Endothelial cell of umbilical vein (primary cell): ENCODE measurements at regions not wholly inside any gene's neighbourhood (a gene's known extent, or its start where the extent isn't known, plus 50 kb on each side); places are given as distances from the start of the nearest gene placed in this dataset.

ENCODE experiments used
- BruUV-seq: library from RNA; stranded (reverse); fragments of 400-500 nt; replicated peaks from 2 replicates; lab custom pipeline; 2021; lab: Mats Ljungman, UMichigan
- CTCF ChIA-PET: fragments of 300-600, 350-600 bp; sonication (Branson Sonifier 250); formaldehyde crosslinking; loops from one replicate; lab custom pipeline; 2021; ENCODE audit warnings: antibody characterized with exemption, inconsistent platforms; lab: Charles Lee
- POLR2A ChIA-PET: fragments of 300-600, 350-600 bp; sonication (Branson Sonifier 250); formaldehyde crosslinking; loops from one replicate; lab custom pipeline; 2021; ENCODE audit warnings: antibody characterized with exemption, inconsistent platforms; lab: Charles Lee
- DNase-seq: peaks from one replicate; pipeline ENCODE4 v3.0.0-alpha.2; 2011; ENCODE audit warnings: low read depth, low spot score
- FAIRE-seq: peaks from 2 replicates; lab custom pipeline; 2011; peaks lifted over from hg19 to GRCh38; lab: Jason Lieb, UNC
- H2AFZ ChIP-seq: 2 replicates; pipeline ENCODE4 v1.6.0; 2012; ENCODE audit warnings: low read depth, low read length, control low read depth, inconsistent platforms
- H3K27ac ChIP-seq: 2 replicates; pipeline ENCODE4 v1.5.1; 2011; ENCODE audit warnings: low read depth, mild to moderate bottlenecking, control low read depth, low read length, moderate library complexity; ENCODE audit not compliant: insufficient read depth
- H3K27me3 ChIP-seq, 2 experiments: 2 replicates each; pipeline versions ENCODE4 v1.6.0 to v1.6.1; 2011; ENCODE audit warnings: low read length in 2 of 2, mixed read lengths in 1 of 2; ENCODE audit not compliant: control insufficient read depth in 2 of 2, insufficient read depth in 2 of 2
- H3K36me3 ChIP-seq, 2 experiments: 2 replicates in 1 of 2; 3 replicates in 1 of 2; pipeline ENCODE4 v1.5.1; 2011; ENCODE audit warnings: low read length in 2 of 2, mild to moderate bottlenecking in 1 of 2, moderate library complexity in 1 of 2; ENCODE audit not compliant: control insufficient read depth in 2 of 2, insufficient read depth in 2 of 2; ENCODE audit errors: extremely low read depth in 1 of 2
- H3K4me1 ChIP-seq: 3 replicates; pipeline ENCODE4 v1.5.1; 2011; ENCODE audit warnings: mild to moderate bottlenecking, low read length; ENCODE audit not compliant: control insufficient read depth, insufficient read depth; ENCODE audit errors: extremely low read depth
- H3K4me2 ChIP-seq: 2 replicates; pipeline ENCODE4 v1.6.1; 2011; ENCODE audit warnings: low read length, control low read depth, mixed read lengths; ENCODE audit not compliant: insufficient read depth
- H3K4me3 ChIP-seq, 3 experiments: fragments of 200-600 bp in 1 of 3; sonication (generic), shearing (Covaris generic) in 1 of 3; replicated peaks in 1 of 3; 2 replicates each; pipeline ENCODE4 v1.5.1; 2011 to 2016; ENCODE audit warnings: control low read depth in 3 of 3, low read length in 3 of 3, mild to moderate bottlenecking in 2 of 3, inconsistent platforms in 1 of 3, low read depth in 1 of 3, moderate library complexity in 1 of 3; ENCODE audit not compliant: insufficient read depth in 1 of 3
- H3K79me2 ChIP-seq: 2 replicates; pipeline ENCODE4 v1.6.0; 2012; ENCODE audit warnings: low read length, inconsistent platforms; ENCODE audit not compliant: control insufficient read depth, insufficient read depth
- H3K9ac ChIP-seq: replicated peaks from 2 replicates; pipeline ENCODE3; 2011; ENCODE audit warnings: low read length, control low read depth; ENCODE audit not compliant: insufficient read depth; ENCODE audit errors: extremely low read depth
- H3K9me1 ChIP-seq: replicated peaks from 3 replicates; pipeline ENCODE4 v1.6.0; 2011; ENCODE audit warnings: mild to moderate bottlenecking, low read length; ENCODE audit not compliant: control insufficient read depth, insufficient read depth; ENCODE audit errors: extremely low read depth
- H3K9me3 ChIP-seq: replicated peaks from 2 replicates; pipeline ENCODE4 v1.5.1; 2012; ENCODE audit warnings: low read length, inconsistent platforms; ENCODE audit not compliant: control insufficient read depth, insufficient read depth
- H4K20me1 ChIP-seq: replicated peaks from 2 replicates; pipeline ENCODE3; 2011; ENCODE audit warnings: mild to moderate bottlenecking, low read length; ENCODE audit not compliant: control insufficient read depth, insufficient read depth; ENCODE audit errors: extremely low read depth
- CTCF ChIP-seq, 2 donors: IDR thresholded peaks; 1 replicate in 1 of 2; 2 replicates in 1 of 2; pipeline ENCODE4 v1.5.1; 2011; ENCODE audit warnings: low read length in 2 of 2, mild to moderate bottlenecking in 2 of 2, moderate library complexity in 2 of 2, control low read depth in 1 of 2, inconsistent platforms in 1 of 2, low read depth in 1 of 2; ENCODE audit not compliant: insufficient read depth in 1 of 2; ENCODE audit errors: extremely low read depth in 1 of 2
- EZH2 ChIP-seq: IDR thresholded peaks from 2 replicates; pipeline ENCODE4 v1.6.1; 2012; ENCODE audit warnings: borderline replicate concordance, low read depth, mild to moderate bottlenecking, moderate library complexity, low read length, inconsistent platforms; ENCODE audit not compliant: severe bottlenecking
- FOS ChIP-seq: IDR thresholded peaks from 2 replicates; pipeline ENCODE4 v1.6.1; 2011; ENCODE audit warnings: mild to moderate bottlenecking, low read length, moderate library complexity, borderline replicate concordance; ENCODE audit not compliant: insufficient read depth
- GATA2 ChIP-seq: IDR thresholded peaks from 2 replicates; pipeline ENCODE4 v1.7.0; 2011; ENCODE audit warnings: low read depth, mild to moderate bottlenecking, moderate library complexity, mixed read lengths, low read length; ENCODE audit not compliant: insufficient read length, insufficient read depth
- JUN ChIP-seq: IDR thresholded peaks from 2 replicates; pipeline ENCODE4 v1.6.1; 2011; ENCODE audit warnings: borderline replicate concordance, low read depth; ENCODE audit not compliant: insufficient read length, insufficient read depth
- MAX ChIP-seq: IDR thresholded peaks from 2 replicates; pipeline ENCODE4 v1.6.1; 2011; ENCODE audit not compliant: insufficient read depth, insufficient read length
- MYC ChIP-seq: IDR thresholded peaks from one replicate; pipeline ENCODE4 v1.6.1; 2011; ENCODE audit warnings: mild to moderate bottlenecking, low read depth, low read length
- POLR2A ChIP-seq: IDR thresholded peaks from 2 replicates; pipeline ENCODE4 v1.6.1; 2012; ENCODE audit warnings: low read depth, mild to moderate bottlenecking, control low read depth, low read length
- POLR2AphosphoS5 ChIP-seq: IDR thresholded peaks from 2 replicates; pipeline ENCODE4 v1.6.1; 2012; ENCODE audit warnings: low read depth, mild to moderate bottlenecking, control low read depth, low read length, moderate library complexity; ENCODE audit not compliant: insufficient read depth
- dilution Hi-C: fragments of 300-500 bp; cut with MboI; formaldehyde crosslinking; loops from one replicate; pipeline ENCODE4 v1.15.0; 2019; ENCODE audit warnings: low sequenced_read_pairs; ENCODE audit not compliant: extremely low pct_ligation_motif_present
- intact Hi-C: fragments of 100-400 bp; cut with micrococcal nuclease; formaldehyde crosslinking; loops from one replicate; pipeline ENCODE4 v1.10.0; 2022

- dilution Hi-C loops = no loop called here
- Histone ChIP-seq H3K9me3 (no peaks in the 10 kb centered on the region), H3K36me3 (no peaks in the 10 kb centered on the region), H3K4me3 (no peak overlapping the region), H3K4me1 (no peaks in the 10 kb centered on the region), H3K27ac (no peak overlapping the region), H3K79me2 (no peaks in the 10 kb centered on the region), H3K4me2 (no peak overlapping the region), H3K9ac (no peak overlapping the region), H2AFZ (no peak overlapping the region), H3K9me1 (no peaks in the 10 kb centered on the region), H4K20me1 (no peaks in the 10 kb centered on the region), H3K27me3 (no peaks in the 10 kb centered on the region)
- CTCF ChIA-PET = no interaction called here
- FAIRE-seq (no peak), DNase-seq (no peak)
- intact Hi-C loops = no loop called here
- BruUV-seq = no TSS peak
- POLR2A ChIA-PET = no interaction called here
- TF ChIP-seq MAX (no peak), GATA2 (no peak), POLR2AphosphoS5 (no peak), CTCF (IDR thresholded peaks at IDR 0.05; ENCODE audit: extremely low read depth in 1 of 2, insufficient read depth in 1 of 2, low read depth in 1 of 2, low read length in 2 of 2) (no peak), FOS (no peak), MYC (no peak), JUN (no peak), EZH2 (no peak), POLR2A (no peak)
Observed at GRCh38 chr4:136855886-136856285, 676.4 kb downstream of the PCDH18 start.
